HEK293T (cell line): ENCODE measurements at regions not wholly inside any gene's neighbourhood (a gene's known extent, or its start where the extent isn't known, plus 50 kb on each side); places are given as distances from the start of the nearest gene placed in this dataset.
"Not testable (repeated sequence)": the region's sequence is repeated elsewhere in the genome, so short reads cannot be mapped to it uniquely, and the experiment has no call there.

ENCODE experiments used
- ARNT ChIP-seq: fragments of 450-650 bp; IDR thresholded peaks from 2 replicates; pipeline ENCODE4 v1.6.1; 2017; ENCODE audit warnings: mild to moderate bottlenecking
- FOXA1 ChIP-seq: fragments of 450-650 bp; IDR thresholded peaks from 2 replicates; pipeline ENCODE4 v1.6.1; 2016; ENCODE audit warnings: mild to moderate bottlenecking
- FOXK2 ChIP-seq: fragments of 450-650 bp; IDR thresholded peaks from 2 replicates; pipeline ENCODE4 v1.6.1; 2016; ENCODE audit warnings: mild to moderate bottlenecking
- FOXM1 ChIP-seq: fragments of 450-650 bp; IDR thresholded peaks from 2 replicates; pipeline ENCODE4 v1.6.1; 2017; ENCODE audit warnings: mild to moderate bottlenecking, borderline replicate concordance
- NFRKB ChIP-seq: fragments of 450-650 bp; IDR thresholded peaks from 2 replicates; pipeline ENCODE4 v1.6.1; 2016; ENCODE audit warnings: mild to moderate bottlenecking, moderate library complexity
- SP1 ChIP-seq: fragments of 450-650 bp; IDR thresholded peaks from 2 replicates; pipeline ENCODE4 v1.6.1; 2017
- SUZ12 ChIP-seq: fragments of 450-650 bp; IDR thresholded peaks from 2 replicates; pipeline ENCODE4 v1.6.1; 2016; ENCODE audit warnings: mild to moderate bottlenecking
- ZNF384 ChIP-seq: fragments of 450-650 bp; IDR thresholded peaks from 2 replicates; pipeline ENCODE4 v1.6.1; 2016
- TF ChIP-seq, protein P1 (sequence below): fragments of 450-650 bp; IDR thresholded peaks from 2 replicates; pipeline ENCODE4 v1.6.1; 2016

DNA sequence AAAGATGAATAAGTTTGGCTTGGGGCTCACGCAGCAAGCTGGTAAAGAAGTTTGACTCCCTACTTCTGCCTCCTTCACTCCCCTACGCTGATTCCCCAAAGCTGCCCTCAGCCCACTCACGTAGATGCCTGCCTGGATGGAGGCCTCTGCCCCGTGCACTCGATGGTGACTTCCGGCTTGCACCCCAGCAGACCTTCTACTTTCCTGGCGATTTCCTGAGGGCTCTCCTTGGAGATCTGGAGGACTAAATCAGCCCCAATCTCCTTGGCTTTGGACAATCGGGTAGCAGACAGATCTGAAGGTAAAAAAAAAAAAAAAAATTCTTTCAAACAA, 95.0 kb downstream of the TRIM69 start:
- not testable (repeated sequence) for TF ChIP-seq ARNT, FOXM1, FOXK2, SP1, ZNF384, NFRKB, FOXA1, SUZ12
- TF ChIP-seq, protein P1, sequence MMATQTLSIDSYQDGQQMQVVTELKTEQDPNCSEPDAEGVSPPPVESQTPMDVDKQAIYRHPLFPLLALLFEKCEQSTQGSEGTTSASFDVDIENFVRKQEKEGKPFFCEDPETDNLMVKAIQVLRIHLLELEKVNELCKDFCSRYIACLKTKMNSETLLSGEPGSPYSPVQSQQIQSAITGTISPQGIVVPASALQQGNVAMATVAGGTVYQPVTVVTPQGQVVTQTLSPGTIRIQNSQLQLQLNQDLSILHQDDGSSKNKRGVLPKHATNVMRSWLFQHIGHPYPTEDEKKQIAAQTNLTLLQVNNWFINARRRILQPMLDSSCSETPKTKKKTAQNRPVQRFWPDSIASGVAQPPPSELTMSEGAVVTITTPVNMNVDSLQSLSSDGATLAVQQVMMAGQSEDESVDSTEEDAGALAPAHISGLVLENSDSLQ: not testable (repeated sequence)
